HG02759 (cell line): ENCODE measurements at regions not wholly inside any gene's neighbourhood (a gene's known extent, or its start where the extent isn't known, plus 50 kb on each side); places are given as distances from the start of the nearest gene placed in this dataset.
A peak's percentile ranks its signal among the peaks of the same experiment; 100 is the strongest.

Source experiments
- ATAC-seq: cut with Tn5 transposase; IDR thresholded peaks from one replicate; pipeline ENCODE4 v1.9.1; 2021; ENCODE audit warnings: mild to moderate bottlenecking, moderate library complexity; ENCODE audit not compliant: unreplicated experiment

DNA sequence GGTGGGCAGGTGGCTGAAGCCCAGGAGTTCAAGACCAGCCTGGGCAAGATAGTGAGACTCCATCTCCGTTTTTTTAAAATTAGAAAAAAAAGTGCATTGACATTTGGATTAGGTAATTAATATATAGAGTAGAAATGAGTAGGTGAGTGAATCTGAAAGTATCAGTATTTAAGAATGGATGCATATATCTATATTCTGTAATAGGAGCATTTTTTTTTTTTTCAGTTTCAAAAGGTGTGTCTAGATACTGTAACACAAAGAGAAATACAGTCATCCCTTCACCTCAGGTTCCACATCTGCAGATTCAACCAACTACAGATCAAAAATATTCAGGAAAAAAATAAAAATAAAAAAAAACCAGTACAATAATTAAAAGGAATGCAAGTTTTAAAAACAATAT lies 50.8 kb downstream of the RBM27 start:
- ATAC-seq: no peak

DNA sequence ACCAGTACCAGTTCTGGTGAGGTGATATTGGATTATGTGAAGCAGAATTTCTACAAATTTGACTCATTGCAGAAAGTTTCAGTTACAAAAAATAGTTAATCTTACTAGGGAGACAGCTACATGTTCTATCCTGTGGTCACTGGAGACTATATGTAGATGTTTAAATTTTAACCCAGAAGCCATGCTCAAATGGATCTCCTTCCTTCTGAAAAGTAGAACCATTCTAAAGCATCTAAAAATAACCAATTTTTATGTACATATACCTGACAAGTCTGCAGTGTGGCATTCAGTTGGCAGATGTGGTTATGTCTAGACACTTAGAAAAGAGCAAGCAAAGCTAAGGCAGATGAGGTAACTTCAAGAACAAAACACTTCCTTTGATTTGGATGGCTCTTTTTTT lies 65.5 kb upstream of the POU4F3 start:
- ATAC-seq: peak; percentile 65

DNA sequence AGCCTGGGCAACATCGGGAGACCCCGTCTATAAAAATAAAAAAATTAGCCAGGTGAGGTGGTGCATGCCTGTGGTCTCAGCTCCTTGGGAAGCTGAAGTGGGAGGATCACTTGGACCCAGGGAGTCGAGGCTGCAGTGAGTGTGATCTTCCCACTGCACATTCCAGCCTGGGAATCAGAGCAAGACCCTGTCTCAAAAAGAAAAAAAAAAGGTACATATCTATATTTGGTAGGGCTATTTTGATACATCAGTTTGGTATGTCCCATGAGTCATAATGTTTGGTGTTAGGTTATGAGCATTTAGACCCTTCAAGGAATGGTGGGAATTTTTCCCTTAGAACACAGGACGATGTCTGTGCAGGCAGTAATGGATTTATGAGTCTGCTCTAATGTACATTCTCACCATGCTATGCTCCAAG lies 55.3 kb upstream of the POU4F3 start:
- no peak for ATAC-seq

- no peak for ATAC-seq
Measured at GRCh38 chr5:146284016-146284415, 54.6 kb upstream of the POU4F3 start.
